ENCODE measurements at regions not wholly inside any gene's neighbourhood (a gene's known extent, or its start where the extent isn't known, plus 50 kb on each side); places are given as distances from the start of the nearest gene placed in this dataset.

GRCh38 chr12:131528144-131528543 is 182.7 kb upstream of the SFSWAP start:
- Histone ChIP-seq H3K4me3 (ENCODE audit: low read depth, low read length, poor library complexity, severe bottlenecking) (no peak overlapping the region), H3K79me2 (ENCODE audit: insufficient read depth, low read length) (no peaks in the 10 kb centered on the region), H3K4me1 (ENCODE audit: insufficient read depth, low read length, severe bottlenecking) (no peaks in the 10 kb centered on the region), H4K20me1 (ENCODE audit: insufficient read depth, low read length) (no peaks in the 10 kb centered on the region), H3K9ac (ENCODE audit: low read length) (no peak overlapping the region), H3K4me2 (ENCODE audit: low read length) (no peak overlapping the region), H2AFZ (ENCODE audit: low read length) (no peak overlapping the region), H3K36me3 (ENCODE audit: insufficient read depth, low read length) (no peaks in the 10 kb centered on the region), H3F3A (ENCODE audit: insufficient read depth, low read length) (no peaks in the 10 kb centered on the region), H3K9me2 (ENCODE audit: low read depth, low read length) (no peaks in the 10 kb centered on the region), H3K27ac (ENCODE audit: low read depth, low read length, poor library complexity, severe bottlenecking) (no peak overlapping the region), H3K27me3 (ENCODE audit: insufficient read depth, low read length) (no peaks in the 10 kb centered on the region), H3K9me3 (ENCODE audit: low read length) (no peaks in the 10 kb centered on the region)
- TF ChIP-seq, protein P1, sequence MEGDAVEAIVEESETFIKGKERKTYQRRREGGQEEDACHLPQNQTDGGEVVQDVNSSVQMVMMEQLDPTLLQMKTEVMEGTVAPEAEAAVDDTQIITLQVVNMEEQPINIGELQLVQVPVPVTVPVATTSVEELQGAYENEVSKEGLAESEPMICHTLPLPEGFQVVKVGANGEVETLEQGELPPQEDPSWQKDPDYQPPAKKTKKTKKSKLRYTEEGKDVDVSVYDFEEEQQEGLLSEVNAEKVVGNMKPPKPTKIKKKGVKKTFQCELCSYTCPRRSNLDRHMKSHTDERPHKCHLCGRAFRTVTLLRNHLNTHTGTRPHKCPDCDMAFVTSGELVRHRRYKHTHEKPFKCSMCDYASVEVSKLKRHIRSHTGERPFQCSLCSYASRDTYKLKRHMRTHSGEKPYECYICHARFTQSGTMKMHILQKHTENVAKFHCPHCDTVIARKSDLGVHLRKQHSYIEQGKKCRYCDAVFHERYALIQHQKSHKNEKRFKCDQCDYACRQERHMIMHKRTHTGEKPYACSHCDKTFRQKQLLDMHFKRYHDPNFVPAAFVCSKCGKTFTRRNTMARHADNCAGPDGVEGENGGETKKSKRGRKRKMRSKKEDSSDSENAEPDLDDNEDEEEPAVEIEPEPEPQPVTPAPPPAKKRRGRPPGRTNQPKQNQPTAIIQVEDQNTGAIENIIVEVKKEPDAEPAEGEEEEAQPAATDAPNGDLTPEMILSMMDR (IDR thresholded peaks at IDR 0.05; ENCODE audit: low read length): no peak
- no peak for TF ChIP-seq EZH2 (IDR thresholded peaks at IDR 0.05; ENCODE audit: borderline replicate concordance, low read length)

- no peaks in the 10 kb centered on the region for H3K36me3 ChIP-seq (ENCODE audit: insufficient read depth, low read length)
- H3K9me3 ChIP-seq (ENCODE audit: low read length): no peaks in the 10 kb centered on the region
- no peak overlapping the region for H3K4me2 ChIP-seq (ENCODE audit: low read length)
- no peaks in the 10 kb centered on the region for H4K20me1 ChIP-seq (ENCODE audit: insufficient read depth, low read length)
- no peak overlapping the region for H3K27ac ChIP-seq (ENCODE audit: low read depth, low read length, poor library complexity, severe bottlenecking)
- no peaks in the 10 kb centered on the region for H3K79me2 ChIP-seq (ENCODE audit: insufficient read depth, low read length)
- TF ChIP-seq, protein P1 (IDR thresholded peaks at IDR 0.05; ENCODE audit: low read length): no peak
- TF ChIP-seq EZH2 (IDR thresholded peaks at IDR 0.05; ENCODE audit: borderline replicate concordance, low read length): no peak
- H3K9ac ChIP-seq (ENCODE audit: low read length): no peak overlapping the region
- no peak overlapping the region for H3K4me3 ChIP-seq (ENCODE audit: low read depth, low read length, poor library complexity, severe bottlenecking)
- no peaks in the 10 kb centered on the region for H3K27me3 ChIP-seq (ENCODE audit: insufficient read depth, low read length)
- H3K4me1 ChIP-seq (ENCODE audit: insufficient read depth, low read length, severe bottlenecking): no peaks in the 10 kb centered on the region
- H3F3A ChIP-seq (ENCODE audit: insufficient read depth, low read length): no peaks in the 10 kb centered on the region
- H3K9me2 ChIP-seq (ENCODE audit: low read depth, low read length): no peaks in the 10 kb centered on the region
- no peak overlapping the region for H2AFZ ChIP-seq (ENCODE audit: low read length)
Observed at GRCh38 chr12:131528667-131529066, 182.2 kb upstream of the SFSWAP start.

DNA sequence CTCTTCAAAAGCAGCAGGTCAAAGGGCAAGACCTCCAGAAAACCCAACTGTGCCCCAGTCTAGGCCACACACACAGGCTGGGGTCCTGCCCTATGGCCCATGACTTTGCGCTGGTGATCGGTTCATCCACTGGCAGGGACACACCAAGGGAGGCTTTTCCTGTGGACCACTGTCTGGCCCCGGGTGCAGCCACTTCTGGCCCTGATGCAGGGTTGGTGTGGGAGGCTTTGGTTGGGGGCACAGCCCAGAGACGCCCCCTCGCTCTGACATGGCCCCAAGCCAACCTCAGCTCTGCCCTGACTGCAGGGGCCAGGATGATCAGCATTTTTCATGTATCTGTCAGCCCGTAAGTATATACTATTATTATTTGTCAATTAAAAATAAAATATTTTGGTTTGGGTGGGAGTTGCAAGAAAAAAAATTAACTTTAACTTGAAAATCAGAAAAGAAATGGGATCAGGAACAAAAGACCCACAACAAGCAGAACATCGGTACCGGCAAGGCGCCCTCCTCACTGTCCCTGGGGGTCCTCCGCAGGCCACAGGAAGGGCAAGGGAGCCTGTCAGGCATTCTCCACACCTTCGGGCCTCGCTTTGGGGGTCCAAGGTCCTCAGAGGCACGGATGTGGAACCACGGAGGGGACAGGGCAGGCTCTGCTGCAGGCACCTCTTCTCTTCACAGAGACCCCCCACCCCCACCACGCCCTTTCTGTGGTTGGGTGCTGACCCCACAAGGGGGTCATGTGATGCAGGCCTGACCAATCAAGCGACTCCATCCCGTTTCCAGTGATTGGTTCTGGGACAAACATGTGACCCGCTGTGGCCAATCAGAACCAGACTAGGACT is 181.5 kb upstream of the SFSWAP start:
- TF ChIP-seq EZH2 (IDR thresholded peaks at IDR 0.05; ENCODE audit: borderline replicate concordance, low read length): no peak
- TF ChIP-seq, protein P1 (IDR thresholded peaks at IDR 0.05; ENCODE audit: low read length): no peak

More for the DNA sequence above, 181.5 kb upstream of the SFSWAP start:
- no peaks in the 10 kb centered on the region for H3K4me1 ChIP-seq (ENCODE audit: insufficient read depth, low read length, severe bottlenecking)
- H3K27me3 ChIP-seq (ENCODE audit: insufficient read depth, low read length): no peaks in the 10 kb centered on the region
- no peaks in the 10 kb centered on the region for H3K9me3 ChIP-seq (ENCODE audit: low read length)
- H3K4me3 ChIP-seq (ENCODE audit: low read depth, low read length, poor library complexity, severe bottlenecking): no peak overlapping the region
- no peak overlapping the region for H3K27ac ChIP-seq (ENCODE audit: low read depth, low read length, poor library complexity, severe bottlenecking)
- no peak overlapping the region for H3K9ac ChIP-seq (ENCODE audit: low read length)
- H3K4me2 ChIP-seq (ENCODE audit: low read length): no peak overlapping the region
- no peaks in the 10 kb centered on the region for H3F3A ChIP-seq (ENCODE audit: insufficient read depth, low read length)
- no peaks in the 10 kb centered on the region for H3K79me2 ChIP-seq (ENCODE audit: insufficient read depth, low read length)
- H3K36me3 ChIP-seq (ENCODE audit: insufficient read depth, low read length): no peaks in the 10 kb centered on the region
- H4K20me1 ChIP-seq (ENCODE audit: insufficient read depth, low read length): no peaks in the 10 kb centered on the region
- no peak overlapping the region for H2AFZ ChIP-seq (ENCODE audit: low read length)
- H3K9me2 ChIP-seq (ENCODE audit: low read depth, low read length): no peaks in the 10 kb centered on the region

All from OCI-LY1 (cell line).